GM19043 (cell line): ENCODE measurements at regions not wholly inside any gene's neighbourhood (a gene's known extent, or its start where the extent isn't known, plus 50 kb on each side); places are given as distances from the start of the nearest gene placed in this dataset.
"Not testable (repeated sequence)": the region's sequence is repeated elsewhere in the genome, so short reads cannot be mapped to it uniquely, and the experiment has no call there.

ENCODE experiments used
- ATAC-seq: cut with Tn5 transposase; IDR thresholded peaks from one replicate; pipeline ENCODE4 v1.9.1; 2021; ENCODE audit warnings: low read depth; ENCODE audit not compliant: unreplicated experiment

- ATAC-seq: not testable (repeated sequence)
These were observed 210.8 kb upstream of the MGAT5 start for GRCh38 chr2:134043028-134043427.

GRCh38 chr2:134052173-134052572 is 201.7 kb upstream of the MGAT5 start:
- no peak for ATAC-seq

GRCh38 chr2:134056173-134056572 is 197.7 kb upstream of the MGAT5 start:
- ATAC-seq: no peak

DNA sequence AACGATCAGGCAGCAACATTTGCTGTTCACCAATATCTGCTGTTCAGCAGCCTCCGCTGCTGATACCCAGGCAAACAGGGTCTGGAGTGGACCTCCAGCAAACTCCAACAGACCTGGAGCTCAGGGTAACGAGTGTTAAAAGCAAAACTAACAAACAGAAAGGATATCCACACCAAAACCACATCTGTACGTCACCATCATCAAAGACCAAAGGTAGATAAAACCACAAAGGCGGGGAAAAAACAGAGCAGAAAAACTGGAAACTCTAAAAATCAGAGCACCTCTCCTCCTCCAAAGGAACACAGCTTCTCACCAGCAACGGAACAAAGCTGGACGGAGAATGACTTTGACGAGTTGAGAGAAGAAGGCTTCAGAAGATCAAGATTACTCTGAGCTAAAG is 192.8 kb upstream of the MGAT5 start:
- ATAC-seq: not testable (repeated sequence)

GRCh38 chr2:134062235-134062634 is 191.6 kb upstream of the MGAT5 start:
- ATAC-seq: not testable (repeated sequence)

GRCh38 chr2:134063916-134064315 is 190.0 kb upstream of the MGAT5 start:
- ATAC-seq: not testable (repeated sequence)

- no peak for ATAC-seq
These were observed 183.6 kb upstream of the MGAT5 start for GRCh38 chr2:134070281-134070741.

- no peak for ATAC-seq
These were observed 181.5 kb upstream of the MGAT5 start for GRCh38 chr2:134072341-134072740.

DNA sequence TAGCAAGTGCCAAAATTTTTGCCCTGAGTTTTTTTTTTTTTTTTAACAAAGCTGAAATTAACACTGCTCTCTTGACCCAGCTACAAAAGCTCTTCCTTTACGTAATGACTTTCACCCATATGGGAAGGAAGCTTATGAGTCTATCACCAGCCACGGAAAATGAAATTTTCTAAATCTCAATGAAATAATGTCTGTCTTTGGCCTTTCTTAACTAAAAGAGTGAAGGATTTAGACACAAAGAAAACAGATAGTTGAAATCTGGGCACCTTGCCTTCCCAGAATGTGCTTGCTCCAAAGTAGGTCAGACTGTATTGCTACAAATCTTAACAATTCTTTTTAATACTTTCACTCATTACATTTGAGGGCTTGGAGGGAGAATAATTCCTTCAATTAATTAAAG is 180.8 kb upstream of the MGAT5 start:
- no peak for ATAC-seq

DNA sequence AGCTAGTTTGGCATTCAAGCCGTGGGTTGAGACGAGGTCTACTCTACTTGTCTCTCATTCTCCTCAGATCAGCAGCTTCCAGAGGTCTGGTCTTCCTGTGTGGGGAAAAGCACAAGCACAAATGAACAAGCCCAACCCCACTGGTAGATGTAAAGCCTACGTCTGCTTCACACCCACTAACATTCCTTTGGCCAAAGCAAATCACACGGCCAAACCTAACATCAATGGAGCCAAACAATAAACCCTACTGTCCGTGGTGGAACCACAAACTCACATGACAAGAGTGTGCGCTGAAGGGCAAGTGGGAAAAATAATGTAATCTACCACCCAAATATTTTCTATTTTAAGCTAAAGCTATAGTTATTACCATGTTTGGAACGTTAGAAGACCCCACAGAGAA is 179.3 kb upstream of the MGAT5 start:
- ATAC-seq: no peak

GRCh38 chr2:134075204-134075603 is 178.7 kb upstream of the MGAT5 start:
- ATAC-seq: no peak

GRCh38 chr2:134078354-134078753 is 175.5 kb upstream of the MGAT5 start:
- ATAC-seq: no peak

DNA sequence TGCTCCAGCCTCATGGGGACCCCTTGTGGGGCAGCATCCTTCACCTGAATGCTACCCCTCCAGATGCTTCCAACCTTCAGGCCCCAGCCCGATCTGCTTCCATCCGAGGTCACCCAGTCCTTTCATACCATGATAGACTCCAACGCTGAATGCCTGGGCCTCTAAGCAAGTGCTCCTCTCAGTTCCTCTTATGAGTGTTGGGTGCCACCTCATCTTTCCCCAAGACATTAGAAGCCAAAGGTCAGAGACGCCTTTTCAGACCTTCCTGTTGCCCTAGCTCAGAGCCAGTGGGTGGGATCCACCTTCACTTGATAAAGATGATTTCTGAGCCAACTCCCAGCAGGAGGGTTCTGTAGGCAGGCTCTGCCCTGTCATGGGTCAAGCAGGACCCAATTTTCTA is 174.5 kb upstream of the MGAT5 start:
- ATAC-seq: peak; percentile 96

- ATAC-seq: no peak
These were observed 173.3 kb upstream of the MGAT5 start for GRCh38 chr2:134080386-134081089.

- no peak for ATAC-seq
These were observed 172.5 kb upstream of the MGAT5 start for GRCh38 chr2:134081238-134081938.

- ATAC-seq: no peak
These were observed 170.3 kb upstream of the MGAT5 start for GRCh38 chr2:134083548-134083947.

DNA sequence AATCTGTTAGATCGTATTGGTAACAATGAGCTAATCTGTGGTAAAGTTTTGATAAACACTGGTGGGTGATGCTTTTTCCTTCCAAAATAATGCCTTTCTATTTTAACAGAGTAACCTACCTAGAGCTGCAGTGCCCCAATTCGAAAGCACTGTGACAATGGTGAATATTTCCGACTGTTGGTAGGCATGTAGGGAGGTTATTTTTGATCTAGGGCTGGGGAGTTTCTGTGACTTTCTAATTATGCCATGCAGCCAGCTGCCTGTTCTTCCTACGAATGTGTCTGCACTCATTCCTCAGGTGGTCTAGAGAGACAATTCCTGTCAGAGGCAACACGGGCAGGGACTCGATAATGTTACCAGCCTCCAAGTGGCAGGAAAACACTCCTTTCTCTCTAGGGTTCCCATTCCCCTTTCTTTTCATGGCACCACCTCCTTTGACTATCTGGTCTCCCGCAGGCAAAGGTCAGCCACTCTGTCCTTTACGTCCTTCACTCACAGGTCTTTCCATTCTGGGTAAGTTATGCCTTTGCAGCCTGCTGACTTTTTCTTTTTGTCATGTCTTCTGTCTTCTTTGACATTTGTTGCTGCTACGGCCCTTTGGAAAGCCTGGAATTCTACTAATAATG is 167.2 kb upstream of the MGAT5 start:
- ATAC-seq: no peak

DNA sequence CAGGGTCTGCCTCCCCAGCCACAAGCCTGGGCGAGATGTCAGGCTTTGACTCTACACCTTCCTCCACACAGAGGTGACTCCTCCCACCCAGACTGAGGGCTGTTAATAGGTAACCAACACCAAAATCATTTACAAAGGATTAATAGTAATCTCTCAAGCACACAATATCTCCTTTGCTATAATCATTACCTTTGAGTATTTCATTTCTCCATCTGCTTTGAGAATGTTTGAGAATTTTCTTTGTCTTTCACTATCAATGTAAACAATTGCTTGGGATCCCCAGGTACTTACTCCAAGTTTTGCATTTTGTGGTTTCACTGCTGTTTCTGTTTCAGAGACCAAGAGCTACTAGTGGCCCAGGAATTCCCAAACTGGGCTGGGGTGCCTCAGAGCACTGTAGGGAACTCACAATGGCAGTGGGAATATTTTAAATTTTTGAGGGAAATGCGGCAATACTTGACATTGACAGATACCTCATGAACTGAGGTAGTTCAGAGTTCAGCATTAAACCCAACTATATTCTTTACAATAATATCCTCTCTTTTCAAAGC is 166.4 kb upstream of the MGAT5 start:
- ATAC-seq: peak; percentile 82

GRCh38 chr2:134089454-134089853 is 164.4 kb upstream of the MGAT5 start:
- no peak for ATAC-seq

DNA sequence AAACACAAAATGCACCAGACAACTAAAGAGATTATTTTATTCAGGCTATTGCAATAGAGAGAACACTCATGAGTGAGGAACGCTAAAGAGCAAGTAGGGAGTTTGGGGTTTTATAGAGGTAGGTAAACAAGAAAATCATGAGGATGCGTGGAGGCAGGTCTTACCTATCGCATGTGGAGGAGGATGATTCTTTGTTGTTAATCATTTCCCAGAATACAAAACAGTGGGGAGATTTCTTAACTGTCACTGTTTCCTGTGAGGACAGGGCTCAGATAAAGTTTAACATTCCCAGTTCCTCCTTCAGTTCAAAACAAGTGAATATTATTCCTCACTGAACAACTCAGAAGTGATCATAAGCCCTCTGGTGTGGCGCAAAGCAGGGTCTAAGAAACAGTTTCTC is 156.1 kb upstream of the MGAT5 start:
- peak; percentile 61 for ATAC-seq

- no peak for ATAC-seq
These were observed 155.6 kb upstream of the MGAT5 start for GRCh38 chr2:134098321-134098720.
